ENCODE measurements at regions not wholly inside any gene's neighbourhood (a gene's known extent, or its start where the extent isn't known, plus 50 kb on each side); places are given as distances from the start of the nearest gene placed in this dataset.

- Histone ChIP-seq H3K9me3 (no peaks in the 10 kb centered on the region), H3K27me3 (no peaks in the 10 kb centered on the region), H3K36me3 (no peaks in the 10 kb centered on the region), H3K4me1 (no peaks in the 10 kb centered on the region), H3K27ac (no peak overlapping the region), H3K4me3 (no peak overlapping the region)
- in situ Hi-C loops (cut with MboI; ENCODE audit: low sequenced_read_pairs in 4 of 4): no loop called here
- intact Hi-C loops (cut with DNase I; ENCODE audit: low total_unique reads): no loop called here
- no peak for ATAC-seq
- no peak for DNase-seq
- TF ChIP-seq CTCF (IDR thresholded peaks at IDR 0.05 in 4 of 5, conservative IDR thresholded peaks at IDR 0.05 in 1 of 5) (no peak), POLR2A (IDR thresholded peaks at IDR 0.05) (no peak)
Observed at GRCh38 chr2:78051480-78051879, 529.3 kb upstream of the LRRTM4 start.

DNA sequence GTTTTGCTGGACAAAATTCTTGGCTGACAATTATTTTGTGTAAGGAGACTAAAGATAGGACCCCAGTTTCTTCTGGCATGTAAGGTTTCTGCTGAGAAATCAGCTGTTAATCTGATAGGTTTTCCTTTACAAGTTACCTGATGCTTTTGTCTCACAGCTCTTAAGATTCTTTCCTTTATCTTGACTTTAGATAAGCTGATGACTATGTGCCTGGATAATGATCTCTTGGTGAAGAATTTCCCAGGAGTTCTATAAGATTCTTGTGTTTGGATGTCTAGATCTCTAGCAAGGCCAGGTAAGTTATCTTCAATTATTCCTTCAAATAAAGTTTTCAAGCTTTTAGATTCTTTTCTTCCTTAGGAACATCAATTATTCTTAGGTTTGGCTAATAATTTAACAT lies 534.8 kb upstream of the LRRTM4 start:
- ATAC-seq: no peak
- intact Hi-C loops (cut with DNase I; ENCODE audit: low total_unique reads) (no loop called here), in situ Hi-C loops (cut with MboI; ENCODE audit: low sequenced_read_pairs in 4 of 4) (no loop called here)
- H3K4me3 ChIP-seq: no peak overlapping the region
- no peaks in the 10 kb centered on the region for H3K36me3 ChIP-seq
- TF ChIP-seq CTCF (IDR thresholded peaks at IDR 0.05 in 4 of 5, conservative IDR thresholded peaks at IDR 0.05 in 1 of 5) (no peak), POLR2A (IDR thresholded peaks at IDR 0.05) (no peak)
- no peak overlapping the region for H3K27ac ChIP-seq
- H3K27me3 ChIP-seq: no peaks in the 10 kb centered on the region
- no peaks in the 10 kb centered on the region for H3K4me1 ChIP-seq
- DNase-seq: no peak
- no peaks in the 10 kb centered on the region for H3K9me3 ChIP-seq

GRCh38 chr2:78061301-78061700 lies 539.1 kb upstream of the LRRTM4 start:
- no peak for TF ChIP-seq POLR2A (IDR thresholded peaks at IDR 0.05)
- TF ChIP-seq CTCF (IDR thresholded peaks at IDR 0.05 in 4 of 5, conservative IDR thresholded peaks at IDR 0.05 in 1 of 5): no peak
- H3K4me1 ChIP-seq: no peaks in the 10 kb centered on the region
- intact Hi-C loops (cut with DNase I; ENCODE audit: low total_unique reads): no loop called here
- no peaks in the 10 kb centered on the region for H3K27me3 ChIP-seq
- no peak overlapping the region for H3K27ac ChIP-seq
- DNase-seq (peak in 1 of 2 donors; percentile 17), ATAC-seq (peak; percentile 36 to 58)
- H3K4me3 ChIP-seq: no peak overlapping the region
- in situ Hi-C loops (cut with MboI; ENCODE audit: low sequenced_read_pairs in 4 of 4): no loop called here
- no peaks in the 10 kb centered on the region for H3K9me3 ChIP-seq
- no peaks in the 10 kb centered on the region for H3K36me3 ChIP-seq

DNA sequence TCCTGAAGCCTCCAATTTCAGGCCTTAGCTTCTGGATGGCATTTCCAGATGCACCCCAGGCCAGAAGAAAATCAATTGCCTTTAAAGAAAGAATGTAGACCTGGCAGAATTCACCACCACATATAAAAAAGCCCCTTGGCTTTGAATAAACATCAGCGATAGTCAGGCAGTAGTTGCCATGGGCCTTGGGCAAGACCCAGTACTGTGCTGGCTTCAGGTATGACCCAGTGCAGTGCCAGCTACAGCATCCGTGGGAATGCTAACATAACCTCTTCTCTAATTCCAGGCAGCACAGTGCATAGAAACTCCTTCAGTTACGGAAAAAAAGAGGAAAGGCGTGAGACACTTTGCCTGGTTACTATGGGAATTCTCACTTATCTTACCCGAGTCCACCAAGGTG lies 539.6 kb upstream of the LRRTM4 start:
- no peaks in the 10 kb centered on the region for H3K4me1 ChIP-seq
- DNase-seq: no peak
- H3K36me3 ChIP-seq: no peaks in the 10 kb centered on the region
- H3K27me3 ChIP-seq: no peaks in the 10 kb centered on the region
- intact Hi-C loops (cut with DNase I; ENCODE audit: low total_unique reads): no loop called here
- no peaks in the 10 kb centered on the region for H3K9me3 ChIP-seq
- in situ Hi-C loops (cut with MboI; ENCODE audit: low sequenced_read_pairs in 4 of 4): no loop called here
- no peak for TF ChIP-seq POLR2A (IDR thresholded peaks at IDR 0.05)
- TF ChIP-seq CTCF (IDR thresholded peaks at IDR 0.05 in 4 of 5, conservative IDR thresholded peaks at IDR 0.05 in 1 of 5): no peak
- no peak overlapping the region for H3K27ac ChIP-seq
- no peak for ATAC-seq
- H3K4me3 ChIP-seq: no peak overlapping the region

GRCh38 chr2:78063246-78064020 lies 541.3 kb upstream of the LRRTM4 start:
- intact Hi-C loops (cut with DNase I; ENCODE audit: low total_unique reads) (no loop called here), in situ Hi-C loops (cut with MboI; ENCODE audit: low sequenced_read_pairs in 4 of 4) (no loop called here)
- no peaks in the 10 kb centered on the region for H3K4me1 ChIP-seq
- no peak for DNase-seq
- H3K9me3 ChIP-seq: no peaks in the 10 kb centered on the region
- no peaks in the 10 kb centered on the region for H3K36me3 ChIP-seq
- H3K4me3 ChIP-seq: no peak overlapping the region
- TF ChIP-seq POLR2A (IDR thresholded peaks at IDR 0.05): no peak
- no peak for TF ChIP-seq CTCF (IDR thresholded peaks at IDR 0.05 in 4 of 5, conservative IDR thresholded peaks at IDR 0.05 in 1 of 5)
- no peak for ATAC-seq
- H3K27me3 ChIP-seq: no peaks in the 10 kb centered on the region
- no peak overlapping the region for H3K27ac ChIP-seq
